Activated naive CD4-positive, alpha-beta T cell treated with anti-CD3 and anti-CD28 coated beads, Interleukin-2, amount 50 U/mL, for 16 hours (primary cell): ENCODE measurements at regions not wholly inside any gene's neighbourhood (a gene's known extent, or its start where the extent isn't known, plus 50 kb on each side); places are given as distances from the start of the nearest gene placed in this dataset.

ENCODE experiments used
- DNase-seq: peaks from one replicate; pipeline ENCODE4 v3.0.0-alpha.2; 2020

GRCh38 chr10:47169581-47169980, 130.4 kb upstream of the GDF10 start:
- no peak for DNase-seq

DNA sequence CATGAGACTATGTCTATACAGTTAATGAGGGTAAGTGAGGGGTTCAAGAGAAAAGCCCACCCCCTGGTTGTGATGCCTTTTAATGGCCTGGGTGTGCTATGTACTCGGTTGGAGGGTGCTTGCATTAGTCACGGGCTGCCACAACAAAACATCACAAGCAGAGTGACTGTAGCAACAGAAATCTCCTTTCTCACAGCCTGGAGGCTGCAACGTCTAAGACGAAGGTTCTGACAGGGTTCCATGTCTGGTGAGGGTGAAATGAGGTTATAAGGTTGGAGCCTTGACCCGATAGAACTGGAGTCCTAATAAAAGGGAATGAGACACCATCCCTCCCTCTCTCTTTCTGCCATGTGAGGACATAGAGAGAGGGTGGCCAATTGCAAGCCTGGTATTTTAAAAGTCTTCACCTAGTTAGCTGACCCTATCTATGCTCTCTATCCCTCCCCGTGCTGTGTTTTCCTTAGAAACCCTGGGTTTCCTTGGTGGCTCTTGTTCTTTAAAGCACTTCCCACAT, 126.0 kb upstream of the GDF10 start:
- DNase-seq, result no peak

GRCh38 chr10:47175181-47176123, 124.5 kb upstream of the GDF10 start:
- no peak for DNase-seq

GRCh38 chr10:47176206-47176902, 123.6 kb upstream of the GDF10 start:
- no peak for DNase-seq

DNA sequence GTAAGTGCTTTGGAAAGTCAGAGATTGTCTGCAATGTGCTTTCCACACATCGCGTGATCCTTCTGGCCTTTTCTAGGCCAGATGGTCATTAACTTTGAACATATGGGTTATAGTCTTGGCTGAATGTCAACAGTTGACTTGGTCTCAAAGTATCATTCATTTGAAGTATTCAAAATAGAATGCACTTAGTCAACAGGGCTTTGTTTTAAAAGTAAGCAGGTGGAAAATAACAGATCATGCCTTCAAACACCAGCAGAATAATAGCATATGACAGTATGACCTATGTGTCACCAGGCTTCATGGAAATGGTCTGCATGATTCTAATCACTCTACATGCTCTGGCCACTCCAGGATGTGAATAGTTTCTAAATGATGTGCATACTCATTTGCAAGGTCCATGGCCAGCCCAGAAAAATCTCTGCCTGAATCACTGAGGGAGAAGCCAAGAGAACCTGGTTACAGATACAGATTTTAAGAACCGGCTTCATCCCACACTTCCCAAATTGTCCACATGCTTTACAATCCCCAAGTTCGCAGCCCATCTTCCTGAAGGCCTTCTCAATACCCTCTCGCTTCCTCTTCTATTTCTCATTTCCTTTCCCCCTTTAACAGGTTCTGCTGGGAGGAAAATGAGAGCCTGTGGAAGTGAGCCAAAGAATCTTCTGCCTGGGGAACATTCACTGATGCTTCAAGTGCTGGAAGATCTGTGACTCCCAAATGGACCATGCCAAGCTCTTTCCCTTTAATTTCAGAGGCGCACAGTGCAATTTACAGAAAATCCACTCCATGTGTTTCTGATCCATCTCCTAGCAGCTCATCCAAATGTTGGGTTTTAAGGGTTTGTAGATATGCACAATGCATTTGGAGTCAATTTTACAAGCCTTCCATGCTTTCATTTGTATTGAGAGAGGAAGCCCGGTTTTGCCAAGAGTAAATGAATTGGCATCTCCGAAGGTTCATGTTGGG, 122.8 kb upstream of the GDF10 start:
- DNase-seq, result no peak

DNA sequence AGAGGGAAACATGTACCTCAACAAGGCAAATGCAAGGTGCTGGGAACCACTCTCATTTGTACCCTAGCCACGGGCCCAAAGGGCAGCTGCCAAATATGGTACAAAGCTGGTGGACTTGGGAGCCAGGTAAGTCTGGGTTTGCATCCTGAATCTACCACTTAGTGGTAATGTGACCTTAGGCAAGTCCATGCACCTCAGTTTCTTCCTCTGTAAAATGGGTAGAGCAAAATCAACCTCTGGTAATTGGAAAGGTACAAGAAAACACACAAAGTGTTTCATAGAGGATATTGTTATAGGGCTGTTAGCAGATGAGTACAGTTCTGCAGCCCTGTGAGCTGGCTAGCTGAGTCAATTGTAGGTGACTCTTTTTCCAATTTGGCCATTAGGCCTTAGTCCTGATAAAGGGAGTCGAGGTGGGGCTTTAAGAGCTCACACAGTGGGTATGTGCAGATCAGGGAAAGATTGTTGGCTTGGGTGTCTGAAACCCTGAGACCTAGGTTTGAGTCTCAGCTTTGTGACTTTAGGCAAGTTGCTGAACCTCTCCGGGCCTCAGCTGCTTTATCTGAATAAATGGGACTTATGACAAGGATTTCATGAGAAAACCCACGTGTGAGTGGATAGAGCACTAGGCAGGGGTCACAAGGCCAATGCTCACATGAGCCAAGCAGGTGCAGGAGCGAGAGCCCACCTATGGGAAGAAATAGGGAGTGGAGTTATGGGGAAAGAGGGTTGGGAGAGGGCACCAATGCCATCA, 121.3 kb upstream of the GDF10 start:
- no peak for DNase-seq

GRCh38 chr10:47179291-47179647, 120.7 kb upstream of the GDF10 start:
- DNase-seq, result no peak

GRCh38 chr10:47181052-47181849, 118.7 kb upstream of the GDF10 start:
- DNase-seq, result no peak

DNA sequence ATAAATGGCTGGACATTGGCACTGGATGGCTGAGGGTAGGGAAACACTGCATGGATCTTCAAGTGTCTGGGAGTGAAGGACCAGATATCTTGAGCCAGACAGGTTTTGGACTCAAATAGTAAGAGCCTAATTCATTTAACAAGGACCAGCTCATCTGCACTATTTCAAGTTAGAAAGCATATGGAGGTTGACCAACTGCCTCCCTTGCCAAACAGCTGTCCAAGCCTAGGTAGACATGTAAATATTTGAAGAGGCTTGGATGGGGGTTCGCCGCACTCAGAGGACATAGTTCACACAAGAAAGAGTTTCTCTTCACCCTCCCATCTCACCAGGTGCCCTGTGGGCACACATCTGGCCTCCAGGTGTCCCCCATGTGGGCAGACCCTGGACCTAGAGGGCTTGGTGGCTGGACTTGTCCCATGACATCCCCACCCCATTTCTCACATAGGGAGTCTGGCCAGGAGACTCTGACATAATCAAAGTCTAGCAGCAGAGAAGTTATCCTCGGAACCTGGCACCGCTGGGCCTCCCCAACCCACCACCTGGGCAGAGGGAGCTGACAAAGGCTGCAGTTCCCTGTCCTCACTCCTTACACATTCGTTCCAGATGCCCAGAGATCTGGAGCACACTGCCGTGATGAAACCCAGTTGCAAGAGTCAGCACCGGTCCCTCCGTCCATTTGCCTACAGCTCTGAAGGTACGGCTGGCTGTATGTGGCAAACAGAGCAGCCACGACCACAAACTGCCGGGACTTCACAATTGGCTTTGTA, 116.9 kb upstream of the GDF10 start:
- no peak for DNase-seq

DNA sequence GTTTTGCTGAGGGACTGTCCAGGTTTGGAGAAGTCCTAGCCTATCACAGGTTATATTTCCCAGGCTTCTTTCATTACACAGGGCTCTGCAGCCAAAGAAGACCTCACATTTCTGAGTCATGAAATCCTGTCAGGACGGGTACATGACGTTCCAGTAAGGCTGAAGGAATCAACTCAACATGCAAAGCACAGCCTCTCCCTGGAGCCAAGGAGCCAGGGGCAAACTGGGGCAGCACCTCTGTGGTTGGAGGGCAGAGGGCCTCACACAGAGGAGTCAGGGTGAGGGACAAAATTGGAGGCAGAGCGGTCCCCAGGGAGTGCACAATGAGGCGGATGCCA, 116.3 kb upstream of the GDF10 start:
- DNase-seq, result no peak

DNA sequence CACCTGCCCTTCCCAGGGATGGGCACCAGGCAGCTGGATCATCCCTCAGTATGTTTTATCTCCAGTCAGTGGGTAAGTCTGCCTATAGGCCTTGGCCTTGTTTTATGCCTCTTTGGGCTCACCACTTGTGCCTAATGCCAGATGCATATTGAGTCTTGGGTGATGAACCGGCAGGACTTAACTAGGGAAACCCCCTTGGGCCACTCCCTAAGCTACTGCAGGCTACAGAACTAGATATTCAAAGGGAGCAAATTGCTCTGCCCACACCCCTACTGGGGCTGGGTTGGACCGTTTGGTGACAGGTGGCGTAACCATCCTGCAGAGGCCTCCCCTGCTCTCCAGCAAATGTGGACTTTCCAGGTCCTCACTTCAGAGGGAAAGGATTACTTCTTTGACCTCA, 115.7 kb upstream of the GDF10 start:
- no peak for DNase-seq

GRCh38 chr10:47184724-47185330, 115.2 kb upstream of the GDF10 start:
- no peak for DNase-seq

GRCh38 chr10:47186941-47187340, 113.1 kb upstream of the GDF10 start:
- no peak for DNase-seq

- no peak for DNase-seq
Observed at GRCh38 chr10:47187592-47187991, 112.4 kb upstream of the GDF10 start.

DNA sequence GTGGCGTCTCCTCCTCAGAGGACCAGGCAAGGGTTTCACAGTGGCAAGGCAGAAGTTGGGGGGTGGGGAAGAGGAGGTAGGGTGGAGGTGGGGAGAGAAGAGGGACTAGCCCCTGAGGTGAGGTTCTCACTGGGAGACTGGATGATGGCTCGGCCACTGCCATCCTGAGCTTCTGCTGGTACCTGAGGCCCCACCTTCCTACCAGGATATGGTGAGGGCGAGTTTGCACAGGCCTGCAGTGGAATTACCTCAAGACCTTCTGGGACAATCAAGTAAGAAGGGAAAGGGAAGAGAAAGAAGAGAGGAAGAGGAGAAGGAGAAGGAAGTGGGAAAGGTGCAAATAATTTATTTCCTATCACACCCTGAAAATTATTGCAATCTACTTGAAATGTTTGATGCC, 111.8 kb upstream of the GDF10 start:
- DNase-seq, result no peak

- DNase-seq, result no peak
Observed at GRCh38 chr10:47189802-47190201, 110.2 kb upstream of the GDF10 start.

DNA sequence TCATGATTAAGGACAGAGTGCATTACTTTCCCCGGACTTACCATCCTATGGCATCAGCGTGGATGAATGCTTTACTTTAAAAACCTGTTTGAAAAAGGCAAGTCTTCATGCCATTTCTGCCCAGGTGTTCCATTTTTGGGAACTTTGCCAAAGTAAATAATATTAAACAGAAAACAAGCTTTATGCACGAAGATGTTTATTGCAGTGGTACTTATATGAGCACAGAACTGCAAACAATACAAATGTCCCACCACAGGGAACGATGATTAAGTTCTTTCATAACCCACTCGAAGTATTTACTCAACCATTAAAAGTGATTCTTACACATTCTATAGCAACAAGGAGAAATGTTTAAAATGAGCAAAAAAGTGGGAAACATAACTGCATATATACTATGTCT, 109.7 kb upstream of the GDF10 start:
- no peak for DNase-seq

DNA sequence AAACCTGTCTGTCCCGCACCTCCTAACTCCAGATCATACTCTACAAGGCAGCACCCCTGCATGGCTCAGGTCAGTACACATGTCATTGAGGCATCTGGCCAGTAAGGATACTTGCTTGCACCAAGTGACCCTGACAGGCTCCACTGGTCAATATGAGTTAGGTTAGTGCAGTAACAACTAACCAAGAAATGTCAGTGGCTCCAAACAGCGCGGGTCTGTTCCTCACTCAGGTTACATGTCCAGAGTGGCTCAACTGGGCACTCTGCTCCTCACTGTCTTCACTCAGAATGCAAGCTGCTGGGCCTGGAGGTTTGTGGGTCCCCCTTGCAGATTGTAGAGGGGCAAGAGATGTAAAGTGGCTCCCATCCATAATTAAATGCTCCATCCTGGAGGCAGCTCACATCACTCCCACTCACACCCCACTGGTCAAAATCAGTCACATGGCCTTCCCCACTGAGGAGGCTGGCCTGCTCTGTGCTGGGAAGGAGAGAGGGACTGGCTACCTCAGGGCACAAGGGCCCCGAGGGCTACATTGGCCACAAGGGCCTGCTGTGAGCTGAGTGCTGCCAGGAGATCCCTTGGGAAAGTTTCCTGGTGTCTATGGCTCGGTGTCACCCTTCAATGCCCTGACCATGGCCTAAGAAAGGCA, 109.1 kb upstream of the GDF10 start:
- no peak for DNase-seq

DNA sequence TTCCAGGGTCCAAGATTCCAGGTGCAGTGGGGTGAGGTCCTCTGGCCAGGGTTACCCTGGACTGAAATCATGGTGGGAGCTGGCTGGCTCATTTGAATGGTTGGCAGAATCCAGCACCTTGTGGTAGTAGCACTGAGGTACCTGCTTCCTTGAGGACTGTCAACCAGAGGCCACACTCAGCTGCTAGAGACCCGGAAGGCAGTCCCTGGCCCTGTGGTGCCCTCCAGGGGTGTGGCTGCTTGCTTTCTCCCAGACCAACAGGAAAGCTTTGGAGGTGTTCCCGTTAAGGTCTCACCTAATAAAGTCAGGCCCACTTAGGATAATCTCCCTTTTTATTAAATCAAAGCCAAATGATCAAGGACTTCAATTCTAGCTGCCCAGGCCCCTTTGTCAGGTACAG, 107.7 kb upstream of the GDF10 start:
- DNase-seq, result no peak

- DNase-seq, result no peak
Observed at GRCh38 chr10:47193666-47194065, 106.3 kb upstream of the GDF10 start.
